GM12878 (cell line): ENCODE measurements at regions not wholly inside any gene's neighbourhood (a gene's known extent, or its start where the extent isn't known, plus 50 kb on each side); places are given as distances from the start of the nearest gene placed in this dataset.

ENCODE experiments used
- ATAC-seq: fragments of 200-7000 bp; cut with Tn5 transposase; 3 replicates; pipeline ENCODE4 v1.9.1; 2020; ENCODE audit warnings: mild to moderate bottlenecking, moderate library complexity
- BruUV-seq: library from RNA; stranded (reverse); fragments of 400-500 nt; replicated peaks from 2 replicates; lab custom pipeline; 2021; lab: Mats Ljungman, UMichigan
- CTCF ChIA-PET: fragments of 300-600 bp; sonication (Branson Sonifier 250); formaldehyde crosslinking; extraction: SDS; loops from one replicate; lab custom pipeline; 2021; ENCODE audit warnings: inconsistent platforms; lab: Yijun Ruan, JAX
- POLR2A ChIA-PET: fragments of 350-600 bp; formaldehyde crosslinking; extraction: SDS; loops from one replicate; lab custom pipeline; 2021; ENCODE audit warnings: inconsistent platforms; lab: Charles Lee
- RAD21 ChIA-PET: fragments of 300-600 bp; sonication (Branson Sonifier 250); formaldehyde crosslinking; loops from one replicate; lab custom pipeline; 2023; ENCODE audit warnings: antibody characterized with exemption; ENCODE audit not compliant: unreplicated experiment; lab: Charles Lee
- SMC1A ChIA-PET: fragments of 300-600 bp; sonication (Branson Sonifier 250); formaldehyde crosslinking; loops from one replicate; lab custom pipeline; 2023; ENCODE audit not compliant: unreplicated experiment, uncharacterized antibody; lab: Charles Lee
- DNase-seq: peaks from one replicate; pipeline ENCODE4 v3.0.0-alpha.2; 2011; ENCODE audit warnings: low read depth, low spot score
- FAIRE-seq: peaks from 3 replicates; lab custom pipeline; 2011; peaks lifted over from hg19 to GRCh38; lab: Jason Lieb, UNC
- H2AFZ ChIP-seq: 2 replicates; pipeline ENCODE4 v1.6.0; 2011; ENCODE audit warnings: low read depth, low read length, control low read depth; ENCODE audit not compliant: control insufficient read depth
- H3K27ac ChIP-seq: 2 replicates; pipeline ENCODE4 v1.5.1; 2011; ENCODE audit warnings: control low read depth; ENCODE audit not compliant: control insufficient read depth, insufficient read depth
- H3K27me3 ChIP-seq, 2 experiments: replicated peaks in 1 of 2; 2 replicates each; pipeline versions ENCODE4 v1.6.0 to v1.6.1; 2011; ENCODE audit warnings: low read length in 1 of 2; ENCODE audit not compliant: control insufficient read depth in 2 of 2, insufficient read depth in 2 of 2
- H3K36me3 ChIP-seq, 2 experiments: 2 replicates each; pipeline ENCODE4 v1.5.1; 2011; ENCODE audit warnings: low read length in 1 of 2; ENCODE audit not compliant: control insufficient read depth in 2 of 2, insufficient read depth in 2 of 2
- H3K4me1 ChIP-seq: 2 replicates; pipeline ENCODE4 v1.6.1; 2011; ENCODE audit warnings: mild to moderate bottlenecking, low read length, moderate library complexity, mixed read lengths; ENCODE audit not compliant: control insufficient read depth, insufficient read depth
- H3K4me2 ChIP-seq: 2 replicates; pipeline ENCODE4 v1.6.0; 2011; ENCODE audit warnings: control low read depth; ENCODE audit not compliant: control insufficient read depth, insufficient read depth
- H3K4me3 ChIP-seq: fragments of 200-600 bp; sonication (generic); 2 replicates; pipeline ENCODE4 v1.5.1; 2016
- H3K79me2 ChIP-seq: 2 replicates; pipeline ENCODE4 v1.6.0; 2011; ENCODE audit warnings: low read length; ENCODE audit not compliant: control insufficient read depth, insufficient read depth
- H3K9ac ChIP-seq: 2 replicates; pipeline ENCODE4 v1.8.0; 2011; ENCODE audit warnings: low read length, control low read depth, mixed read lengths; ENCODE audit not compliant: control insufficient read depth, insufficient read depth
- H3K9me3 ChIP-seq: replicated peaks from 3 replicates; pipeline ENCODE4 v1.5.1; 2011; ENCODE audit warnings: mild to moderate bottlenecking, low read length; ENCODE audit not compliant: control insufficient read depth, insufficient read depth
- H4K20me1 ChIP-seq: 2 replicates; pipeline ENCODE4 v1.6.0; 2011; ENCODE audit not compliant: control insufficient read depth, insufficient read depth
- CHD1 ChIP-seq: IDR thresholded peaks from 2 replicates; pipeline ENCODE4 v1.6.1; 2012; ENCODE audit warnings: low read depth, low read length, improper control_type of control experiment
- CTCF ChIP-seq, 3 experiments: IDR thresholded peaks in 2 of 3; conservative IDR thresholded peaks in 1 of 3; 2 replicates each; pipeline ENCODE4 v1.5.1; 2011; ENCODE audit warnings: low read depth in 3 of 3, low read length in 3 of 3, mild to moderate bottlenecking in 3 of 3, control low read depth in 2 of 3, moderate library complexity in 2 of 3, inconsistent platforms in 1 of 3, mixed read lengths in 1 of 3; ENCODE audit not compliant: control insufficient read depth in 2 of 3, insufficient read depth in 1 of 3; ENCODE audit errors: extremely low read depth in 1 of 3
- EGR1 ChIP-seq, 2 experiments: IDR thresholded peaks; 1 replicate in 1 of 2; 2 replicates in 1 of 2; pipeline ENCODE4 v1.6.1; 2011 to 2012; ENCODE audit warnings: low read depth in 2 of 2, low read length in 2 of 2, borderline replicate concordance in 1 of 2, mild to moderate bottlenecking in 1 of 2, moderate library complexity in 1 of 2
- HDGF ChIP-seq: fragments of 450-650 bp; IDR thresholded peaks from 2 replicates; pipeline ENCODE4 v1.6.1; 2016; ENCODE audit warnings: antibody characterized with exemption
- IRF3 ChIP-seq: fragments of 450-650 bp; IDR thresholded peaks from 2 replicates; pipeline ENCODE4 v1.6.1; 2014; ENCODE audit warnings: mild to moderate bottlenecking
- NR2F1 ChIP-seq: fragments of 450-650 bp; conservative IDR thresholded peaks from 2 replicates; pipeline ENCODE4 v1.6.1; 2017; ENCODE audit warnings: mild to moderate bottlenecking
- POLR2A ChIP-seq: IDR thresholded peaks from 2 replicates; pipeline ENCODE4 v1.6.1; 2011; ENCODE audit warnings: low read depth, mild to moderate bottlenecking, low read length
- RAD21 ChIP-seq: IDR thresholded peaks from 2 replicates; pipeline ENCODE4 v1.6.1; 2011; ENCODE audit warnings: mild to moderate bottlenecking, low read depth, low read length, moderate library complexity; ENCODE audit not compliant: insufficient read depth
- SMC3 ChIP-seq: IDR thresholded peaks from 2 replicates; pipeline ENCODE4 v1.6.1; 2011; ENCODE audit warnings: low read length, improper control_type of control experiment, borderline replicate concordance
- TARDBP ChIP-seq: IDR thresholded peaks from 2 replicates; pipeline ENCODE4 v1.6.1; 2016; ENCODE audit warnings: borderline replicate concordance
- TBL1XR1 ChIP-seq: IDR thresholded peaks from 2 replicates; pipeline ENCODE4 v1.6.1; 2012; ENCODE audit warnings: low read depth, low read length, improper control_type of control experiment
- TCF12 ChIP-seq: IDR thresholded peaks from 2 replicates; pipeline ENCODE4 v1.6.1; 2011; ENCODE audit warnings: low read depth, mild to moderate bottlenecking, low read length
- YY1 ChIP-seq: IDR thresholded peaks from 2 replicates; pipeline ENCODE4 v1.6.1; 2011; ENCODE audit warnings: low read depth, mild to moderate bottlenecking, low read length
- WGBS: methylation state at CpG from one replicate; pipeline ENCODE4 v1.1.6; 2016; ENCODE audit warnings: low lambda C conversion rate; ENCODE audit not compliant: insufficient replicate concordance, insufficient coverage; ENCODE audit errors: missing lambda C conversion rate; 5-methylcytosine and 5-hydroxymethylcytosine counted together
- in situ Hi-C: fragments of 300-500 bp; cut with MboI; formaldehyde crosslinking; loops from 9 replicates; pipeline ENCODE4 v1.14.3; 2018; ENCODE audit warnings: mixed read lengths
- intact Hi-C: fragments of 100-400 bp; cut with micrococcal nuclease; formaldehyde crosslinking; loops from one replicate; pipeline ENCODE4 v1.14.2; 2022; ENCODE audit not compliant: unreplicated experiment

- ATAC-seq (peak; percentile 91), FAIRE-seq (peak; percentile 62), DNase-seq (no peak)
- POLR2A ChIA-PET, result no interaction called here
- Histone ChIP-seq H3K4me3 (no peak overlapping the region), H3K79me2 (no peaks in the 10 kb centered on the region), H3K9me3 (no peaks in the 10 kb centered on the region; the same call in 2 of the 3 replicates), H4K20me1 (no peaks in the 10 kb centered on the region), H3K27me3 (no peaks in the 10 kb centered on the region), H3K4me2 (no peak overlapping the region), H3K27ac (no peak overlapping the region), H3K4me1 (no peaks in the 10 kb centered on the region), H3K36me3 (no peaks in the 10 kb centered on the region), H3K9ac (no peak overlapping the region), H2AFZ (no peak overlapping the region)
- in situ Hi-C loops, result loop anchor here (25.0 kb wide), 1 partner anchor 1256 kb away; no protein-coding TSS in a partner anchor
- SMC1A ChIA-PET, result interaction anchor here (0.6 kb wide), 1 partner anchor 652 kb away, joined by 3 read pairs; no protein-coding TSS in a partner anchor
- BruUV-seq, result no TSS peak
- no peak for TF ChIP-seq TARDBP
- TF ChIP-seq NR2F1, result no peak
- TF ChIP-seq EGR1 (IDR thresholded peaks at IDR 0.05; ENCODE audit: borderline replicate concordance in 1 of 2, low read depth in 2 of 2, low read length in 2 of 2), result peak in 1 of 2 experiments; percentile 88; a peak in 2 of 3 replicates
- no peak for TF ChIP-seq HDGF
- no peak for TF ChIP-seq TCF12
- peak; percentile 50; the same call in 1 of the 2 replicates for TF ChIP-seq YY1
- TF ChIP-seq RAD21, result peak; percentile 86
- peak; percentile 59; the same call in 1 of the 2 replicates for TF ChIP-seq SMC3
- TF ChIP-seq CTCF (IDR thresholded peaks at IDR 0.05 in 2 of 3, conservative IDR thresholded peaks at IDR 0.05 in 1 of 3; ENCODE audit: control insufficient read depth in 2 of 3, extremely low read depth in 1 of 3, insufficient read depth in 1 of 3, low read depth in 3 of 3, low read length in 3 of 3), result peak; percentile 61 to 72 (median 69)
- no peak for TF ChIP-seq TBL1XR1
- no peak for TF ChIP-seq POLR2A
- no peak for TF ChIP-seq CHD1
- no peak for TF ChIP-seq IRF3
- intact Hi-C loops, result loop anchor here (1.0 to 5.0 kb wide), 2 partner anchors 77 to 1046 kb away; partner anchors contain the start of gene MN1
- CTCF ChIA-PET, result interaction anchor here (0.6 to 1.1 kb wide), 3 partner anchors 28 to 161 kb away, joined by 3 to 4 read pairs (median 3); no protein-coding TSS in a partner anchor
- 33% methylated on average over 45 of the region's 47 CpGs for WGBS
- RAD21 ChIA-PET, result interaction anchor here (1.6 kb wide), 1 partner anchor 78 kb away, joined by 4 read pairs; no protein-coding TSS in a partner anchor
These were observed 99.4 kb downstream of the MIAT start for GRCh38 chr22:26756675-26757293.
